ENCODE measurements at regions not wholly inside any gene's neighbourhood (a gene's known extent, or its start where the extent isn't known, plus 50 kb on each side); places are given as distances from the start of the nearest gene placed in this dataset.

DNA sequence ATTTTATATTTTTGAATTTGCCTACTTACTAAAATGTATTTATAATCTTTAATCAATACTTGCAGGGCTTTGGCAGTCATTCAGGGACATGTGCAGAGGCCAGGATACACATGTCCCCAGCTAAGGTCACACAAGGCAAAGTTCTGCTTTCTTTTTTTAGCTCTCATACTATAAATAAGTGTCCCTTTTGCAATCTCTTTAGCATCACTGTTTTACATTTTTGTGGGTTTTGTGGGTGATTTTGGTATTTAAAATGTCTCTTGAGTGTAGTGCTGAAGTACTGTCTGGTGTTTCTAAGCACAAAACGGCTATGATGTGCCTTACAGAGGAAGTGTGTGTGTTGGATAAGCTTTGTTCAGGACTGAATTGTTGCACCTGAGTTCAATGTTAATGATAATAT, 309.0 kb upstream of the GULP1 start:
- FAIRE-seq (no peak), DNase-seq (ENCODE audit: insufficient read length, low spot score) (no peak)
- TF ChIP-seq, protein P1, sequence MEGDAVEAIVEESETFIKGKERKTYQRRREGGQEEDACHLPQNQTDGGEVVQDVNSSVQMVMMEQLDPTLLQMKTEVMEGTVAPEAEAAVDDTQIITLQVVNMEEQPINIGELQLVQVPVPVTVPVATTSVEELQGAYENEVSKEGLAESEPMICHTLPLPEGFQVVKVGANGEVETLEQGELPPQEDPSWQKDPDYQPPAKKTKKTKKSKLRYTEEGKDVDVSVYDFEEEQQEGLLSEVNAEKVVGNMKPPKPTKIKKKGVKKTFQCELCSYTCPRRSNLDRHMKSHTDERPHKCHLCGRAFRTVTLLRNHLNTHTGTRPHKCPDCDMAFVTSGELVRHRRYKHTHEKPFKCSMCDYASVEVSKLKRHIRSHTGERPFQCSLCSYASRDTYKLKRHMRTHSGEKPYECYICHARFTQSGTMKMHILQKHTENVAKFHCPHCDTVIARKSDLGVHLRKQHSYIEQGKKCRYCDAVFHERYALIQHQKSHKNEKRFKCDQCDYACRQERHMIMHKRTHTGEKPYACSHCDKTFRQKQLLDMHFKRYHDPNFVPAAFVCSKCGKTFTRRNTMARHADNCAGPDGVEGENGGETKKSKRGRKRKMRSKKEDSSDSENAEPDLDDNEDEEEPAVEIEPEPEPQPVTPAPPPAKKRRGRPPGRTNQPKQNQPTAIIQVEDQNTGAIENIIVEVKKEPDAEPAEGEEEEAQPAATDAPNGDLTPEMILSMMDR (IDR thresholded peaks at IDR 0.05; ENCODE audit: insufficient read depth, missing control alignments), result no peak

GRCh38 chr2:187985195-187985594, 306.5 kb upstream of the GULP1 start:
- DNase-seq (ENCODE audit: insufficient read length, low spot score), result no peak
- TF ChIP-seq, protein P1 (IDR thresholded peaks at IDR 0.05; ENCODE audit: insufficient read depth, missing control alignments), result no peak
- no peak for FAIRE-seq

GRCh38 chr2:187985923-187986322, 305.8 kb upstream of the GULP1 start:
- TF ChIP-seq, protein P1 (IDR thresholded peaks at IDR 0.05; ENCODE audit: insufficient read depth, missing control alignments), result no peak
- no peak for DNase-seq (ENCODE audit: insufficient read length, low spot score)
- FAIRE-seq, result no peak

DNA sequence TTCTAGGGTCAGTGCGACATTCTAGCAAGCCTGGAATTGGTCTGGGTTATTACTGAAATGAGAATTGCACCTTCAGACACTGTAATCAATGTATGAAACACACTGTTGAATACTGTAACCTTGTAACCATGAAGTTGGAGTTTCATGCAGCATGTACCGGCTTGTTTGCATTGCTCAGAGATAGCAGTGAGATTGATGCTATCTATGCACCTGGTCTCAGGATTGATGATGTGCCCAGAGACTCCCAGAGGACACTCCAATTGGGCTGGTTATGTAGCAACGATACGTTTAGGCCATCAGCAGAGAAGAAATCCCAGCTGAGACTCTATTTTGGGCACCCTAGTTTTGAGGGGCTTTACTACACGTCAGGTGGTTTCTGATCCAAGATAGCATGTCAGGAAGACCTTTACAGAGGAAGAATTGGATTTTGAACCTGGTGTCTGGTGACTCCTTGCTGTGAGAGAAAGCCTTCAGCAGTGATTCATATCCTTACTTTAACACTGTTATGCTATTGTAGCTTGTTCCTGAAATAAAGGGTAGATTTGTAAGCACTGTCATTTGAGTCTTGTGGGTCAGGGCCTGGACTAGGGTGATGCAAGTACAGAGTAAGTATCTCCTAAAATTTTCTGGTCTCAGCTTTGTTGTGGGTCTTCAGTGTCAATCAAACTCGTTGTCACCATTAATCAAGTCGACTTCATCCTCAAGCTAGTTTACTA, 305.1 kb upstream of the GULP1 start:
- no peak for DNase-seq (ENCODE audit: insufficient read length, low spot score)
- TF ChIP-seq, protein P1 (IDR thresholded peaks at IDR 0.05; ENCODE audit: insufficient read depth, missing control alignments), result no peak
- no peak for FAIRE-seq

- FAIRE-seq, result no peak
- TF ChIP-seq, protein P1 (IDR thresholded peaks at IDR 0.05; ENCODE audit: insufficient read depth, missing control alignments), result no peak
These were observed 303.3 kb upstream of the GULP1 start for GRCh38 chr2:187988348-187988747.

GRCh38 chr2:187989925-187990623, 301.6 kb upstream of the GULP1 start:
- no peak for DNase-seq (ENCODE audit: insufficient read length, low spot score)
- TF ChIP-seq, protein P1 (IDR thresholded peaks at IDR 0.05; ENCODE audit: insufficient read depth, missing control alignments), result no peak
- FAIRE-seq, result no peak

More at GRCh38 chr2:187988348-187988747, 303.3 kb upstream of the GULP1 start:
- no peak for DNase-seq (ENCODE audit: insufficient read length, low spot score)

- DNase-seq (ENCODE audit: insufficient read length, low spot score) (no peak), FAIRE-seq (no peak)
- TF ChIP-seq, protein P1 (IDR thresholded peaks at IDR 0.05; ENCODE audit: insufficient read depth, missing control alignments), result no peak
These were observed 300.3 kb upstream of the GULP1 start for GRCh38 chr2:187991389-187991788.
